GM20000 (cell line): ENCODE measurements at regions not wholly inside any gene's neighbourhood (a gene's known extent, or its start where the extent isn't known, plus 50 kb on each side); places are given as distances from the start of the nearest gene placed in this dataset.

Experiments used
- DNase-seq: peaks from one replicate; pipeline ENCODE4 v3.0.0; 2012; ENCODE audit warnings: low spot score
- CTCF ChIP-seq: IDR thresholded peaks from 2 replicates; pipeline ENCODE4 v1.5.1; 2012; ENCODE audit warnings: mild to moderate bottlenecking, control low read depth; ENCODE audit errors: extremely low read depth, missing control alignments

- no peak for TF ChIP-seq CTCF
Observed at GRCh38 chr14:28323951-28324741, 442.4 kb upstream of the FOXG1 start.

GRCh38 chr14:28340816-28341215 lies 425.8 kb upstream of the FOXG1 start:
- no peak for DNase-seq
- no peak for TF ChIP-seq CTCF

More at GRCh38 chr14:28323951-28324741, 442.4 kb upstream of the FOXG1 start:
- no peak for DNase-seq

GRCh38 chr14:28344381-28344780 lies 422.2 kb upstream of the FOXG1 start:
- DNase-seq: no peak

GRCh38 chr14:28348797-28349196 lies 417.8 kb upstream of the FOXG1 start:
- no peak for DNase-seq
- no peak for TF ChIP-seq CTCF

More at GRCh38 chr14:28344381-28344780, 422.2 kb upstream of the FOXG1 start:
- TF ChIP-seq CTCF: no peak

- no peak for DNase-seq
- no peak for TF ChIP-seq CTCF
Observed at GRCh38 chr14:28356819-28357218, 409.8 kb upstream of the FOXG1 start.

GRCh38 chr14:28361486-28361885 lies 405.1 kb upstream of the FOXG1 start:
- no peak for DNase-seq
- TF ChIP-seq CTCF: no peak

- no peak for DNase-seq
- TF ChIP-seq CTCF: no peak
Observed at GRCh38 chr14:28365510-28365909, 401.1 kb upstream of the FOXG1 start.
